ENCODE measurements at regions not wholly inside any gene's neighbourhood (a gene's known extent, or its start where the extent isn't known, plus 50 kb on each side); places are given as distances from the start of the nearest gene placed in this dataset.
"Not testable (repeated sequence)": the region's sequence is repeated elsewhere in the genome, so short reads cannot be mapped to it uniquely, and the experiment has no call there.

DNA sequence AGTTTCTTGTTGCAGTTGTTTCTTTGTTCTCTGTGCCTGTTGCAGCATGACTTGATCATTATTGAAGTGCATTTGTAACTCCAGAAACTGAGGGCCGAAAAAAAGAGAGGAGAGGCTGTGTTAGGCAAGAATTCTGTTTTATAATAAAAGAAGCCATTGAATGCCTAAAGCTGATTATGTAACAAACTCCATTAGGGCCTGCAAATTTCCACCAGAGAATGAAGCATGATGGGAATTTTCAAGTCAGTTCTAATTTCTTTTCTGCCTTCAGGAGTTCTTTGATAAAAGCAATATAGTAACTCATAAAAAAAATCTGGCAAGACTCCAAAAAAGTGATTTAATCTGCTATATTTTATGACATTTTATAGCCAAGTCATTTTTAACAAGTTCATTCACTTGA, 156.7 kb upstream of the RASSF8 start:
- TF ChIP-seq POLR2AphosphoS5 (IDR thresholded peaks at IDR 0.05) (no peak), EP300 (IDR thresholded peaks at IDR 0.05) (no peak), POLR2A (IDR thresholded peaks at IDR 0.05) (no peak)
- TF ChIP-seq, protein P1, sequence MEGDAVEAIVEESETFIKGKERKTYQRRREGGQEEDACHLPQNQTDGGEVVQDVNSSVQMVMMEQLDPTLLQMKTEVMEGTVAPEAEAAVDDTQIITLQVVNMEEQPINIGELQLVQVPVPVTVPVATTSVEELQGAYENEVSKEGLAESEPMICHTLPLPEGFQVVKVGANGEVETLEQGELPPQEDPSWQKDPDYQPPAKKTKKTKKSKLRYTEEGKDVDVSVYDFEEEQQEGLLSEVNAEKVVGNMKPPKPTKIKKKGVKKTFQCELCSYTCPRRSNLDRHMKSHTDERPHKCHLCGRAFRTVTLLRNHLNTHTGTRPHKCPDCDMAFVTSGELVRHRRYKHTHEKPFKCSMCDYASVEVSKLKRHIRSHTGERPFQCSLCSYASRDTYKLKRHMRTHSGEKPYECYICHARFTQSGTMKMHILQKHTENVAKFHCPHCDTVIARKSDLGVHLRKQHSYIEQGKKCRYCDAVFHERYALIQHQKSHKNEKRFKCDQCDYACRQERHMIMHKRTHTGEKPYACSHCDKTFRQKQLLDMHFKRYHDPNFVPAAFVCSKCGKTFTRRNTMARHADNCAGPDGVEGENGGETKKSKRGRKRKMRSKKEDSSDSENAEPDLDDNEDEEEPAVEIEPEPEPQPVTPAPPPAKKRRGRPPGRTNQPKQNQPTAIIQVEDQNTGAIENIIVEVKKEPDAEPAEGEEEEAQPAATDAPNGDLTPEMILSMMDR (IDR thresholded peaks at IDR 0.05): no peak
- no peak for ATAC-seq
- peaks cover 0 to 12% (median 0%) of the 10 kb centered on the region in 3 donors for H3K4me1 ChIP-seq
- no peaks in the 10 kb centered on the region for H3K36me3 ChIP-seq
- no peaks in the 10 kb centered on the region for H3K27me3 ChIP-seq
- no peak overlapping the region for H3K27ac ChIP-seq
- no peaks in the 10 kb centered on the region for H3K9me3 ChIP-seq
- no peak overlapping the region for H3K4me3 ChIP-seq
- 27 to 55% methylated on average over 1 of the region's 1 CpG for WGBS, 2 donors (ENCODE audit: low coverage in 1 of 2)

DNA sequence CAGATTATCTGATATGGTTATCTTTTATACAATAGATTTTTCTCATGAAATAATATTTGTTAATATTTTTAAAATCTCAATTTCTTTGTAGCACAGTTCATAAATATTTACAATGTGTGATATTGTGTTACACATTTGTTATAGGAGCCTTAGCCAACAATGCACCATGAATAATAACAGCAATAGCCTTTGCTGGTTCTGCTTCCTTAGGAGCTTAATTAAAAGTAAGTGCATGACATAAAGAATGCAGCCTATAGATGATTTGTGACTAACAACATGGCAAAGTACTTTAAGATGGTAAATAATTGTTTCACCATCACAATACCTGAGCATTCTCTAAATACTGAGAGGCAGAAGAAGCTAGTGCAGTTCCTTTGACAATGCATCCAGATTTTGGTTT, 156.3 kb upstream of the RASSF8 start:
- peaks cover 0 to 12% (median 0%) of the 10 kb centered on the region in 3 donors for H3K4me1 ChIP-seq
- H3K36me3 ChIP-seq: no peaks in the 10 kb centered on the region
- no peaks in the 10 kb centered on the region for H3K9me3 ChIP-seq
- H3K4me3 ChIP-seq: no peak overlapping the region
- H3K27ac ChIP-seq: no peak overlapping the region
- H3K27me3 ChIP-seq: no peaks in the 10 kb centered on the region
- TF ChIP-seq POLR2A (IDR thresholded peaks at IDR 0.05): no peak
- TF ChIP-seq POLR2AphosphoS5 (IDR thresholded peaks at IDR 0.05): no peak
- TF ChIP-seq EP300 (IDR thresholded peaks at IDR 0.05): no peak
- TF ChIP-seq, protein P1 (IDR thresholded peaks at IDR 0.05): no peak
- ATAC-seq: no peak

DNA sequence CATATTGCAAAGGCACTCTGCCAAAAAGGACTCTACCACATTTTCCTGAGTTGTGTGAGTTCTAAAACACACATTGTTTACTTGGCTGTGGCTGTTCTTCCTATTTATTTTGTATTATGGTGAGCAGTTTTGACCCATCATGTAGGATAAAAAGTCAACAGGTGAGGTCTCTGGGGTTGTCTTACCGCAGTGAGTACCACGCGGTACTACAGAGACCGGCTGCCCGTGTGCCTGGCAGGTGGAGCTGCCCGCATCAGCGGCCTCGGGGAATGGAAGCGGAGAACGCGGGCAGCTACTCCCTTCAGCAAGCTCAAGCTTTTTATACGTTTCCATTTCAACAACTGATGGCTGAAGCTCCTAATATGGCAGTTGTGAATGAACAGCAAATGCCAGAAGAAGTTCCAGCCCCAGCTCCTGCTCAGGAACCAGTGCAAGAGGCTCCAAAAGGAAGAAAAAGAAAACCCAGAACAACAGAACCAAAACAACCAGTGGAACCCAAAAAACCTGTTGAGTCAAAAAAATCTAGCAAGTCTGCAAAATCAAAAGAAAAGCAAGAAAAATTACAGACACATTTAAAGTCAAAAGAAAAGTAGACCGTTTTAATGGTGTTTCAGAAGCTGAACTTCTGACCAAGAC, 155.3 kb upstream of the RASSF8 start:
- H3K4me1 ChIP-seq: peaks cover 0 to 12% (median 0%) of the 10 kb centered on the region in 3 donors
- H3K4me3 ChIP-seq, H3K36me3 ChIP-seq, H3K9me3 ChIP-seq, H3K27me3 ChIP-seq, H3K27ac ChIP-seq, ATAC-seq: not testable (repeated sequence)
- 60 to 79% methylated on average over 1 to 2 of the region's 13 CpGs for WGBS, 2 donors (ENCODE audit: low coverage in 1 of 2)

DNA sequence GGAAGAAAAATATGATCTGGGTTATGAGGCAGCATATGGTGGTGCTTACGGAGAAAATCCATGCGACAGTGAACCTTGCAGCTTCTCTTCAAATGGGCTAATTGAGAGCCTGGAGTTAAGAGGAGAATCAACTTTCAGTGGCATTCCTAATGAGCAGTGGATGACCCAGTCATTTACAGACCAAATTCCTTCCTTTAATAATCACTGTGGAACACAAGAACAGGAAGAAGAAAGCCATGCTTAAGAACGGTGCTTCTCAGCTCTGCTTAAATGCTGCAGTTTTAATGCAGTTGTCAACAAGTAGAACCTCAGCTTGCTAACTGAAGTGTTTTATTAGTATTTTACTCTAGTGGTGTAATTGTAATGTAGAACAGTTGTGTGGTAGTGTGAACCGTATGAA, 154.2 kb upstream of the RASSF8 start:
- not testable (repeated sequence) for H3K27ac ChIP-seq, H3K9me3 ChIP-seq, H3K4me3 ChIP-seq, H3K27me3 ChIP-seq, ATAC-seq, H3K36me3 ChIP-seq
- WGBS, 2 donors (ENCODE audit: low coverage in 1 of 2): 51 to 75% methylated on average over 4 of the region's 4 CpGs
- peaks cover 0 to 12% (median 0%) of the 10 kb centered on the region in 3 donors for H3K4me1 ChIP-seq

DNA sequence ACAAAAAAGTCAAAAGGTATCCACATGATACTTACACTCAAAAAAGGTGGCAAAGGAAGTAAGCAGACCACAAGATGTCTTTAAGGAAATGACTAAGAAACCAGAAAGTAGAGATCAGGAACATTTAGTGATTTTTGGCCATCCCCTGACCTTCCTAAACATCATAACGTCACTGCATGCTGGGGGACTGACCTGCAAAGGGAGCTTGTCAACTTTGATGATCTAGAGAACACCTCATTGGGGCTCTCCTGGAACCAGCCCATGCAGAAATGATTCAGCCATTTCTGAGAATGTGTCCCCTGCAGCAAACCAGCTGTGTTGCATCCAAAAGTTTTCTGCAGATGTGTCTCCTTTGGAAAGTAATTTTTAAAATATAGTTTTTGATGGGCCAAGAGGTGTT, 152.2 kb upstream of the RASSF8 start:
- no peak overlapping the region for H3K27ac ChIP-seq
- TF ChIP-seq POLR2AphosphoS5 (IDR thresholded peaks at IDR 0.05): no peak
- TF ChIP-seq EP300 (IDR thresholded peaks at IDR 0.05): no peak
- no peak for TF ChIP-seq POLR2A (IDR thresholded peaks at IDR 0.05)
- TF ChIP-seq, protein P1 (IDR thresholded peaks at IDR 0.05): no peak
- no peaks in the 10 kb centered on the region for H3K27me3 ChIP-seq
- WGBS, 2 donors (ENCODE audit: low coverage in 1 of 2): 33 to 36% methylated on average over 1 of the region's 1 CpG
- no peaks in the 10 kb centered on the region for H3K36me3 ChIP-seq
- no peak for ATAC-seq
- no peaks in the 10 kb centered on the region for H3K9me3 ChIP-seq
- H3K4me1 ChIP-seq: peaks cover 0 to 12% (median 0%) of the 10 kb centered on the region in 3 donors
- no peak overlapping the region for H3K4me3 ChIP-seq

DNA sequence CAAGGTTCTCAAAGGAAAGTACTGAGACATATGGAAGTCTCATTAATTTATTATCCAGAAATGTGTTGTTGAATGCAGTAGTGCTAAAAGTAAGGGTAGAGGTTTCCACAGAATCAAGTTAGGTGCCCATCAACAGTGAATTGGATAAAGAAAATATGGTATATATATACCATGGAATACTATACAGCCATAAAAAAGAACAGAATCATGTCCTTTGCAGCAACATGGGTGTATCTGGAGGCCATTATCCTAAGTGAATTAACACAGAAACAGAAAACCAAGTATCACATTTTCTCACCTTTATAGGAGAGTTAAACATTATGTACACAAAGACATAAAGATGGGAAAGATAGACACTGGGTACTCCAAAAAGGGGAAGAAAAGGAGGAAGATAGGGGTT, 149.9 kb upstream of the RASSF8 start:
- no peak overlapping the region for H3K4me3 ChIP-seq
- H3K27me3 ChIP-seq: no peaks in the 10 kb centered on the region
- no peak overlapping the region for H3K27ac ChIP-seq
- H3K4me1 ChIP-seq: no peaks in the 10 kb centered on the region
- no peaks in the 10 kb centered on the region for H3K36me3 ChIP-seq
- H3K9me3 ChIP-seq: no peaks in the 10 kb centered on the region
- no peak for ATAC-seq
- TF ChIP-seq POLR2A (IDR thresholded peaks at IDR 0.05) (no peak), EP300 (IDR thresholded peaks at IDR 0.05) (no peak), POLR2AphosphoS5 (IDR thresholded peaks at IDR 0.05) (no peak)
- TF ChIP-seq, protein P1 (IDR thresholded peaks at IDR 0.05): no peak

Data from gastroesophageal sphincter (tissue), 4 donors.